Bone marrow (tissue), 2 donors: ENCODE measurements at regions not wholly inside any gene's neighbourhood (a gene's known extent, or its start where the extent isn't known, plus 50 kb on each side); places are given as distances from the start of the nearest gene placed in this dataset.

ENCODE experiments used
- DNase-seq, 2 donors: peaks; one replicate each; lab custom pipeline; 2025; lab: John Stamatoyannopoulos, UW

DNA sequence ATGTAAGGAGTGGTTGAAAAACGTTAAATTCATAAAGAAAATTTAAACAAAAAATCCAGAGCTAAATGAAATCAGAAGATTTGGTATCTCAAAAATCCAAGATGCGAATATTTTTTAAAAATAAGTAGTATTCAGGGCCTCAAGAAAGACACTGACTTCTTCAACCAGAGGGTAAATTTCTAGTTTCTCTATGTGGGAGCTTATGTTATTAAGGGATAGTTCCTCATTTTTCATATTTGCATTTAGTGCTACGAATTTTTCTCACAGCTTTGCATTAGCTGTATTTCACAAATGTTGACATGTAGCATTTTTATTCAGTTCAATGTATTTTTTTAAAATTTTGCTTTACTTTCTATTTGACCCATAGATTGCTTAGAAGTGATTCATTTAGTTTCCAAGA, 454.7 kb downstream of the CBLN2 start:
- no peak for DNase-seq

- no peak for DNase-seq
These were observed 457.7 kb downstream of the CBLN2 start for GRCh38 chr18:72086421-72086820.

DNA sequence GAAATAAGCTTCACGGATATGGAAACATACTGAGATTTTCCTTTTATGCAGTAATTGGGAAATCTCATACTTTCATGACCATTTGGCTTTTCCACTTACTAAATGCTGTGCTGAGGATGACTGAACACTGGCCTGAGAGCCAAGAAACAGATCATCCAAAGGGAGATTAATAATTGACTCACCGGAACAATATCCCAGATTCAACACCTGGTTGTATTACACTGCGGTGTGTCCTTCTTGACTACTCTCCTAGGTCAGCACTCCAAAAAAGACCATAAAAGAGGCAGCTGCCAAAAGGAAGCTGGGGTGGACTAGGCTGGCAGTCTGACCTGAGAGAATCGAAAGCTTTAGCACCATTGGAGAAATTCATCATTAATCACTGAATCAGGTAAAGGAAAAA, 469.1 kb downstream of the CBLN2 start:
- DNase-seq = no peak

DNA sequence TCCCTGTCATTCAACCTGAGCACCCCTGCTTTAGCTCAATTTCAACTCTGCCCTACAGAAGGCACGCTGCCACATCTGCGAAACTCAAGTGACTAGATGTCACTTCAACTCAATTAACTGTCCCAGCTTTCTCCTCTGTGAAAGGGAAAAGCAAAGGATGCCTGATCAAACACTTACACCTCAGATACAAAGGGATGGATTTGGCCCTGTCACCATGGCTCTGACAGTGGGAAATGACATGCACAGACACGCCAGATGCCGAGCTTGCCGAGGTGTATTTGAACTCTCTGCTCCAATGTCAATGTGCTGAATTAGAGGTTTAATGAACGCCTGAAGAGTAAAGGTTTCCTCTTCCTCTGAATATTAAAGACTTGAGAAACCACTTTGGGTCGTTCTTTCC, 481.1 kb downstream of the CBLN2 start:
- no peak for DNase-seq

- no peak for DNase-seq
These were observed 485.3 kb downstream of the CBLN2 start for GRCh38 chr18:72058851-72059250.

GRCh38 chr18:72056171-72056570, 488.0 kb downstream of the CBLN2 start:
- DNase-seq = no peak

DNA sequence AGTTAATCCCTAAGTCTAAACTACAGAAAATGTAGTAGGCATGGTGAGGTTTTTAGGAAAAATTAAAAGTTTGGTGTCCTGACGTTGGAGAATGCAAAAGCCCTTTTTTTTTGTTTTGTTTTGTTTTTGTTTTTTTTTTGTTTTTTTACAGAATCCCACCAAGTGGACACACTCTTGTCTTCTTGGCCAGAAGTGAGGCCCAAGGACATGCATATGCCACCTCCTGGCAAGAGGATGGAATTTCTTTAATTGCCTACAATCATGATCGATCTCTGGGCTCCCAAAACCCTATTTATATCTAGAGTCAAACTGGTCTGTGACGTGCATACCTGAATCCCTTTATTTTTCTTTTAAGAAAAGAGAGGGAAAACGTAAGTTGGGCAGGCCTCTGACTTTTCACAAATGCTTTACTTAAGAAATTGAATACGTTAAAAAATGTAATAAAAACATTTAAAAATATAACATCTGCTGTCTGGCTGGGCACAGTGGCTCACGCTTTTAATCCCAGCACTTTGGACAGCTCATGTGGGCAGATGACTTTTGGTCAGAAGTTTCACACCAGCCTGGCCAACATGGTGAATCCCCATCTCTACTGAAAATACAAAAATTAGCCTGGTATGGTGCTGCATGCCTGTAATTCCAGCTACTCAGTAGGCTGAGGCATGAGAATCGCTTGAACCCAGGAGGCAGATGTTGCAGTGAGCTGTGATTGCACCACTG, 502.7 kb downstream of the CBLN2 start:
- no peak for DNase-seq

- DNase-seq = no peak
These were observed 530.7 kb downstream of the CBLN2 start for GRCh38 chr18:72013427-72013850.

DNA sequence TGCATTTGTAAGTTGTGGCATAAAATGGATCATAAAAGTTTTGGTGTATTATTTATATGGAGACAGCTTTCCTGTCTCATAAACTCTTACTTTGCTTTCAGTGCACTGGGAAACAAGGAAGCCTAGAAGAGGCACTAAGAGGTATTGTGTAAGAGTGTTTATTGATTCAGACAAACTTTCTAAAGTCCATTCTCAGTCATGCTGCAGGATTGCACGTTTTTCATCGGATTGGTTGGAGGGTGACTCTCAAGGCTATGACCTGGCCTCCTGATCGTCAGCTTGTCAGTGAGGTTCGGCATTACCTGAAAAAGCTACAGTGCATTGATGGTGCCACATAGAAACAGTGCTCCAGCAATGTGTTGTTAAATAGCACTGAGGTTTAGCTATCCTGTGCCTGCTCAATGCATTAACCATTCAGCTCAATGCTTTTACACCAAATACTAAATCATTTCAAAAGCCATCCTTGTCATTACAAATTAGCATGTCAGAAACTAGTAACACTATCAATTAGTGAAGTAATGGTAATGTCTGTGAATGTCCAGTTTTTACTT, 545.5 kb downstream of the CBLN2 start:
- no peak for DNase-seq

GRCh38 chr18:71995904-71996465, 548.2 kb downstream of the CBLN2 start:
- DNase-seq = no peak

DNA sequence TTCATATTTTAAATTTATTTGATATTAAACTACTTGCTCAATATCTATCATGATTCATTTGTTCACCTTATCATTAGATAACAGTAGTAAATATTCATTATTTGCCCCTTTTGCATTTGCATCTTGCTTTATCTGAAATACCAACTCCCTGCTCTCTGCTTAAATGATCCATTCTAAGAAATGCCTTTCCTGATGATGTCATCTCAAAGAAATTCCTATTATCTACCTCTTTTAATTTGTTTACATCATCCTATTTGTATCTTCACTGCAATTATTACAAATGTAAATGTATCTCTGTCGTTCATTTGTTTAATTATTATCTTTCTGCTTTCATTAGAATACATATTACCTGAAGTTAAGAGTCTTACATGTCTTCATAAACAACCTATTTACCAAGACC, 549.9 kb downstream of the CBLN2 start:
- DNase-seq = no peak

GRCh38 chr18:71989616-71990015, 554.5 kb downstream of the CBLN2 start:
- no peak for DNase-seq

DNA sequence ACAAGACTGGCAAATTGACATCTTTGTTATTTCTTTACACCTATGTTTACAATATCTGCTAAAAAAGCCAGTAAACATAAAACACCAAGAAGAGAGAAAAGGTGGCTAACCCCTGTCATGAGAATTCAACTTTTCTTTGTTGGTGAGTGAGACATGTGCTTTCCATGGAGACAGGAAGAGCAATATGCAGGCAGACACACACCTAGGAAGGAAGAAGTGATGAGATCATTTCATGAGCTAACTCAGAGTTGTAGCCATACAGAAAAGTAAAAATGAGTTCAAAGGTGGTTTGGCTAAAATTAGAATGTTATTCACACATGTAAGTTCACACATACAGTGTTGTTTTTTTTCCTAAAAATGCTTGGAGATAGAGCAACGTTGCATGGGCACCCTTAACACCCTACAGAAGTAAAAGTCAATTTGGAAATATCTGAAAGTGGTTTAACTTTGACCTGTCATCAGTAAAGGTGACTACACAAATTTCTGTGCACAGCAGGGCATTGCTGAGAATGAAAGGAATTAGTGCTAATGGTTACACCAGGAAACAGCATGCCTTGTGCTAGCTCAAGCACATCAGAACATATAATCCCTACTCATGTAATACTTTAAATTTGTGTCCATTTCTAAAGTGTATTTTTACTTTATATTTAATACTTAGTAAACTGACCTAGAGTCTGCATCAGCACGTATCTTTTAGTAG, 557.6 kb downstream of the CBLN2 start:
- no peak for DNase-seq

DNA sequence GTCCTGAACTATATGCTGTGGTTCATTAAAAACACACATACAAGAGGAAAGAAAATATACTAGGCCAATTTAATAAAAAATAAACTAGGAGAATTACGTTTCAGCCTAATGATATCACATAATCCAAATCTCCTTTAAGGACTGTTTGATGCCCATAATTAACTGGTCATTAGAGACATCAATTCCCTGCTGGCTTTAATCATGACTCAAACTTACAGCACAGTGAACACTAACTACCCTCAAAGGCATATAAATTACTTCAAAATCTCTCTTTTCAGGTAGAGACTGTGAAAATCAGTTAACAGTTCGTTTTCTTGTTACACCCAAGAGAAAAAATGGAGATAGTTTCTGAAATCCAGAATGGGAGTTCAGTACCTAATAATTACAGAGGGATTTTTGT, 567.4 kb downstream of the CBLN2 start:
- no peak for DNase-seq

DNA sequence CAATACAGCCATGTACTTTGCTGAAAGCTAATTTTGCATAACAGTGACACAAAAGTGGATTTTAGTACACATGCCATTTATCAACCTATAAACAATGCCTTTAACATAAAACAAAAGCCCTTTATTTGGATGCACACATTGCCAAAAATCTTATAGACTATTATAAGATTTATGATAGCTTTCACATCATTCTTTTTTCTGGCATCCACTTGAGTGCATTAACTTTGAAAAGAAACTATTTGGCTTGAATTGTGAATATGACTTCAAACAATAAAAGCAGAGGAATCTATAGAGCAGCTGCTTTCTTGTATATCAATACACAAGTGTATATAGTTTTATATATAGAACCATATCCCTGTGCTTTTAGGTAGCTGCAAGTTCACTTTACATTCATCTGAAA, 577.4 kb downstream of the CBLN2 start:
- DNase-seq = no peak

DNA sequence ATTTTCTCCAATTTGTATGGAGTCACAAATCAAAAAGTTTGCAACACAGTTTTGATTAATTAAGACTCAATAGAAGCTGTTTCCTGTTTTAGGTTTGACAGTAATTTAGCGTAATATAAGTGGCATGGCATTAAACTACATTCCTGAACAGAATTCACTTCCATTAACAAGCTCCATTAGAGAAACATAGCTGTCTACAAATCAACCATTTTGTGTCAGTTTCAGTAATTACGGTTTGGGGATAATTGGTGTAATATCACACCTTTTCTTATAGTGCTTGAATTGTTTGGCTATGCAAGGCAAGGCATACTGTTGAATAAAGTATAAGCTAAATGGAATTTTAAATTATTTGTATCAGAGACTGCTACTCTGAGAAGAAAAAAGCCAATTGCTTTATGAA, 585.5 kb downstream of the CBLN2 start:
- no peak for DNase-seq

DNA sequence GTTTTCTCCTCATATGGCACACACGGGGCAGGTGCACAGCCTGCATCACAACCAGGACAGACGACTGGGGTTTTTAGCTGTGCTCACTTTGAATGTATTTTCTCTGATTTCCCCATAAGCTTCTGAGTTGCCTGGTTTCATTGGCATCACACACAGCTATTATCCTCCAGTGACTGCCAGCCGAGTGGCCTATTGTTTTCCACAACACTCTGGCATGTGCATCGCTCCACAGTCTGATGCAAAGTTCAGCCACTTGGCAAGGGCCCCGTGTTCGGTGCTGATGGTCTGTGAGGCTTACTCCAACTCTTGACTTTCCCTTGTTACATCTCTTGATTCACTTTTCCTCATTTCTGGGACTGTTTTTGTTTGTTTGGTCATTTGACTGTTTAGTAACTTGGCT, 593.1 kb downstream of the CBLN2 start:
- DNase-seq = no peak

GRCh38 chr18:71942433-71942832, 601.7 kb downstream of the CBLN2 start:
- DNase-seq = no peak

DNA sequence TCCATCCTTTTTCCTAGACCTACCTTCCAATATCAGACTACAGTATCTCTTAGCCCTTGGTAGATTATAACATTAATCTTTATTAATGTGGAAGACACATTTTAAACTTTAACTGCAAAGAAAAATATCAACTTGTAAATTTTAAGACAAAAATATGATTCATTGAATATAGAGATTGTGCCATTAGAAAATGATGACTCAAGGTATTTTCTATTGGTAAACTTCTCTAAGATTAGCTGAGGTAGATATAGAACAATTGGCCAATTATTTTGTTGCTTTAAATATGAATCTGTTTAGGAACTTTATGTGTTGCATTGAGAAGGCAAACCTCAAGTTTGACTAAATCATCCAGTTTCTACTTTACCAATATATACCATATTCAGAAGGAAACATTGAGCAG, 604.7 kb downstream of the CBLN2 start:
- no peak for DNase-seq

GRCh38 chr18:71936744-71937143, 607.4 kb downstream of the CBLN2 start:
- no peak for DNase-seq

- no peak for DNase-seq
These were observed 624.9 kb downstream of the CBLN2 start for GRCh38 chr18:71919211-71919610.

DNA sequence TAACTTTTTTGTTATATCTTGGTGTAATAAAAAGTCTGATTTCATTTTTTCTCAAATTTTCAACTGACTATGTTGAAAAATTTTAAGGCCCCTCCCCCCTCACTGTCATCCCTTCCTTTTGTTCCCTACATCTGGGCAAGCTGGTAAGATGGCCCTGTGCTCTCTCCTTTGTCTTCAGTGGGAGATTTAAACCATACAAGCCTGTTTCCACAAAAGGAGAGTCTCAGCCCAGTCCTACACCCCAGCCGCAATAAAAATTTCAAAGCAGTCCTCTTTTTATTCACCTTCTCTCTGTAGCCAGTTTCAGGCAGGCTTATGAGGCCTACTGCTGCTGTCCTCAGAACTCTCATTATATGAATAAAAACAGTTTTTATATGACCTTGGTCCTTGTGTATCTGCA, 630.5 kb downstream of the CBLN2 start:
- no peak for DNase-seq

GRCh38 chr18:71902482-71902881, 641.7 kb downstream of the CBLN2 start:
- DNase-seq = no peak
